HPDE6-E6E7 (cell line): ENCODE measurements at regions not wholly inside any gene's neighbourhood (a gene's known extent, or its start where the extent isn't known, plus 50 kb on each side); places are given as distances from the start of the nearest gene placed in this dataset.

ENCODE experiments used
- DNase-seq: peaks from one replicate; pipeline ENCODE4 v3.0.0; 2011; ENCODE audit warnings: missing footprints; ENCODE audit errors: extremely low spot score

- no peak for DNase-seq
These were observed 70.0 kb upstream of the ELAC2 start for GRCh38 chr17:13087802-13088201.

DNA sequence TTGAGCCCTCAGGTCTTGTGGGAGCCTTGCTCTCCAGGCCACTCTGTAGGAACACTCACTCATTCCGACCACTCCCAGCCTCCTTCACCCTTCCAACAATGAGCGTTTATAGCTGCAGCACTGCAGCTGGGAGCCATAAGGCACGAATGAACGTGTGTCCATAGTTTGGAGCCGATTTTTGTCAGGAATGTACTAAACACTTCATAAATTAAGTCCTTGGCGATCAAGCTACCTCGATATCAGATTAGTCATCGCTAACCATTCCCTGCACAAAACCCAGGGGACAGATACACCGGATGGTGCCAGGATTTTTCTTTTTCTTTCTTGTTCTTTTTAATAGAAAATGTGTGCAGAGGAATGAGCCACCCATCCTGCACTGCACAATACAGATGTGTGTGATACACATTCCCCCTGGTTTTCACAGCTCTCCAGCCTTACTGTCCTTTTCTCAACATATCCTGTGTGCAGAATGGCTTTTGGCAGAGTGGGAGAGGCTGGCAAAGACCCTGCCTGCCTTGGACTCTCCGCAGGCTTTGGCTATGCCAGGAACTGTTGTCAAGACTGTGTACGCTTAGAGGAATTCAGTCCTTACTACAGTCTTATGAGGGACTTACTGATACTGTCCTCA lies 68.4 kb upstream of the ELAC2 start:
- no peak for DNase-seq

GRCh38 chr17:13085578-13085977 lies 67.8 kb upstream of the ELAC2 start:
- DNase-seq, result no peak

DNA sequence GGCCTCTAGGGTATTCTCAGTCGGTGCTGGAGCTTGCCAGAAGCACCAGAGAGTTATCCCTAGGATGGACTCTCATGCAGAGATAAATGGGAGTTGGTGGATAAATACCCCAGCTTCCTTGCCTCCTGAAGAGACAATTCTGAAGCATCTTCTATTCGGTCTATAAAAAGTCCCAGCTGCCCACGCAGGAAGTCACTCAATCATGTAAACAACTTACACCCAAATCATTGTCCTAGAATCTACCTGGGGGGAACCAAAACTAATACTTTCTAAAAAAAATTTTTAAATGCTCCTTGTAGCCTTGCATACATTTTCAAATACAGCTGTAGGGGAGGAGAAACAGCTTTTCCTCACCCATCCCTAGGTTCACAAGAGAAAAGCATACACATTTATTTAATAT lies 66.6 kb upstream of the ELAC2 start:
- DNase-seq, result no peak

GRCh38 chr17:13078591-13079385 lies 61.0 kb upstream of the ELAC2 start:
- DNase-seq, result no peak

- no peak for DNase-seq
These were observed 59.1 kb upstream of the ELAC2 start for GRCh38 chr17:13076905-13077304.

GRCh38 chr17:13074026-13074425 lies 56.2 kb upstream of the ELAC2 start:
- no peak for DNase-seq

- DNase-seq, result no peak
These were observed 55.2 kb upstream of the ELAC2 start for GRCh38 chr17:13073018-13073417.

DNA sequence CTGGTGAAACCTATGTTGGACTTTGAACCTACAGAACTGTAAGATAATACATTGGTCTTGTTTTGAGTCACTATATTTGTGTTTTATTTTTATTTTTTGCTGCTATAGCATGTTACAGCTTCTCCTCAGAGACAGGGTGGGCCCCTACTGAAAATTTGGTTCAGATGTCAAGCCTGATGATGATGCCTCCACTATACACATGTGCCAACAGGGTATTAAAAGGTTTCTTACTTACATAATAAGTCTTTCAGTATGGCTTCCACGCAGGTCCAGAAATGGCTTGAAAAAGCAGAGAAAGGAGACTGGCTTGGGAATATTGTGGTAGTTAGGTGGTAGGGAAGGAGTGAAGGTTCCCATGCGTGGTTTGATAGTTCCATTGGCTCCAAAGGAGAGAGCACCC lies 52.9 kb upstream of the ELAC2 start:
- DNase-seq, result no peak

DNA sequence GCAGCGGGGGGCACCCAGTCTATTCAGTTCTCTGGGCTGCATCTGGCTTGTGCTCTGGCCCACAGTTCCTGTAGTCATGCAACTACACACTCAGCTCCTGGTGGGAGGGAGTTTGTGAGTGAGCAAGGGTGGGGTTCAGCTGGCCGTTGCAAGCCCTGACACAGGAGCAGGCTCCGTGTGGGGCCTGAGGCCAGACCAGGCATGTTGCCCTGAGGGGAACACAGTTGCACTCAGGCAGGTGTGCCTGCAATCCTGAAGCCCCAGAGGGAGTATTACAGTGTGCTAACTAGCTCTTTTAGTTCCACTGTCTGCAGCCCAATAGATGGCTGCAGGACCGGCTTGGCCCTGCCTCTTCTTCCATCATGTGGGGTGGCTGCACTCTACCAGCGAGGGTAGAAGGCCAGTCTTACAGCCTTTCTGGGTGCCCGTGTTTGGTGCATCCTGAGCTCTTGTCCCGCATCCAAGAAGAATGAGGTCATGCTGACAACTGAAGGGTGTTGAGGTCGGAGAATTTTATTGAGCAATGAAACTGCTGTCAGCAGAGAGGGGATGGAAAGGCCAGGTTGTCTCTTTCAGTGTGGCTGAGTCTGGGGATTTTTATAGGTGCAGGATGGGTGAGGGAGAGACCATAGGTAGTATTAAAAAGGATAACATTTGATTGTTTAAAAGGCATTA lies 49.9 kb upstream of the ELAC2 start:
- no peak for DNase-seq
